ENCODE measurements at regions not wholly inside any gene's neighbourhood (a gene's known extent, or its start where the extent isn't known, plus 50 kb on each side); places are given as distances from the start of the nearest gene placed in this dataset.
A peak's percentile ranks its signal among the peaks of the same experiment; 100 is the strongest.
"Not testable (repeated sequence)": the region's sequence is repeated elsewhere in the genome, so short reads cannot be mapped to it uniquely, and the experiment has no call there.

GRCh38 chr1:29800522-29800956, 564.2 kb downstream of the PTPRU start:
- DNase-seq = no peak

GRCh38 chr1:29800120-29800519, 563.8 kb downstream of the PTPRU start:
- no peak for DNase-seq

GRCh38 chr1:29798699-29799566, 562.6 kb downstream of the PTPRU start:
- DNase-seq = no peak

GRCh38 chr1:29797125-29797524, 560.8 kb downstream of the PTPRU start:
- not testable (repeated sequence) for DNase-seq

GRCh38 chr1:29795965-29796364, 559.6 kb downstream of the PTPRU start:
- DNase-seq = not testable (repeated sequence)

GRCh38 chr1:29793653-29794348, 557.5 kb downstream of the PTPRU start:
- DNase-seq = no peak

- DNase-seq = peak; percentile 75
Observed at GRCh38 chr1:29793101-29793546, 556.8 kb downstream of the PTPRU start.

- DNase-seq = no peak
Observed at GRCh38 chr1:29789910-29790247, 553.6 kb downstream of the PTPRU start.

GRCh38 chr1:29789221-29789909, 553.0 kb downstream of the PTPRU start:
- no peak for DNase-seq

GRCh38 chr1:29786791-29787732, 550.7 kb downstream of the PTPRU start:
- DNase-seq = no peak

GRCh38 chr1:29786195-29786594, 549.9 kb downstream of the PTPRU start:
- no peak for DNase-seq

- DNase-seq = no peak
Observed at GRCh38 chr1:29785554-29785953, 549.2 kb downstream of the PTPRU start.

- no peak for DNase-seq
Observed at GRCh38 chr1:29785137-29785527, 548.8 kb downstream of the PTPRU start.

GRCh38 chr1:29784276-29785136, 548.2 kb downstream of the PTPRU start:
- DNase-seq = no peak

GRCh38 chr1:29783508-29784275, 547.4 kb downstream of the PTPRU start:
- no peak for DNase-seq

- DNase-seq = no peak
Observed at GRCh38 chr1:29782846-29783507, 546.7 kb downstream of the PTPRU start.

GRCh38 chr1:29779146-29779545, 542.8 kb downstream of the PTPRU start:
- DNase-seq = no peak

GRCh38 chr1:29777522-29777921, 541.2 kb downstream of the PTPRU start:
- no peak for DNase-seq

GRCh38 chr1:29774355-29774754, 538.0 kb downstream of the PTPRU start:
- DNase-seq = no peak

- no peak for DNase-seq
Observed at GRCh38 chr1:29772584-29773100, 536.3 kb downstream of the PTPRU start.

All from EL (cell line).